ENCODE measurements at regions not wholly inside any gene's neighbourhood (a gene's known extent, or its start where the extent isn't known, plus 50 kb on each side); places are given as distances from the start of the nearest gene placed in this dataset.

DNA sequence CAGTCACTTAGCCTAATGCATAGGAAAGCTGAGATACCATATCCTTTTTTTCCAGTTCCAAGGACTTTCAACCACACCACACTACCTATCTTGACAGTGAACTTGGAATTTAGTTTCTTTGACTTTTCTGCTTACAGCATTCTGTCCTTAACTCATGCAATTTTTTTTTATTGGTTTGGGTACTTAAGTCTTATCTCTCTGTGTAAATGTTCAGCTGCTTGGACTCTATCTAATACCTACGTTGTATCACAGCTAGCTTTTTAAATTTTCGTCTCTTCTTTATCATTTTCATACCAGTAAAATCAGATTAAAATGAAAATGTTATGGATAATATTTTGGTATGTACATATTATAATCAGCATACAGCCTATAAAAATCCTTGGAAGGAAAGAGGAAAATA lies 106.9 kb upstream of the ADGRF1 start:
- BruUV-seq (replicated peaks) = no TSS peak
- no peak for ATAC-seq

DNA sequence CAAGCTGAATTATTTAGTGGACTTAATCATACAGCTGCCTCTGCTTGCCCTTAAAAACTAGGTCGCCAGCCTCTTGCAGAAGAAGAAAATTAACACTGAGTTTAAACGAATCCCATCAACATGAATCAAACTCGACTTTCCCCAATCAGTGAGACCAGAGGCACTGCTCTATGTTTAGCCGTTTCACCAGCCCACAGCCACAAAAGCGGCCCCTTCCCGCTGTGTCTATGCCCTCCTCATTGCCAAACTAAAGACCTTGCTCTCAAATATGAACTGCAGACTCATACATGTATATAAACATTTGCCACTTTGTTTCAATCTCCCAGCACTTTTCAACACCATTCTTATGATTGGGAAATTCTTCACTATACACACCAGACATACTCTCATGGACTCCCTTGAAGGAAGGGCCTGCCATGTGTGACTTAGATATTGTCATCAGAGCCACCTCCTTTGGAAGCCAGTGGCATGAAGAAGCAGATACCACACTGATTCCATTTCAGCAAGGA lies 105.8 kb upstream of the ADGRF1 start:
- BruUV-seq (replicated peaks) = no TSS peak
- WGBS (ENCODE audit: insufficient coverage, low coverage, missing lambda C conversion rate) = 30% methylated on average over 6 of the region's 6 CpGs
- no peaks in the 10 kb centered on the region for H3K9me1 ChIP-seq (ENCODE audit: control insufficient read depth, insufficient read depth, low read length)
- H3K4me1 ChIP-seq (replicated peaks in 1 of 2; ENCODE audit: control insufficient read depth in 2 of 2, insufficient read depth in 2 of 2, low read length in 2 of 2) = no peaks in the 10 kb centered on the region; a peak in 1 of 5 replicates
- ChIA-PET POLR2A (interaction anchor here (0.8 kb wide), 1 partner anchor 12 kb away, joined by 3 read pairs; no protein-coding TSS in a partner anchor), CTCF (ENCODE audit: low intra/inter-chr PET ratio) (no interaction called here)
- intact Hi-C loops (cut with micrococcal nuclease) = no loop called here
- no peak overlapping the region for H3K27ac ChIP-seq (ENCODE audit: extremely low read depth, low read depth, low read length)
- peaks cover 2 to 5% of the 10 kb centered on the region in 2 experiments; a peak in 4 of 5 replicates for H3K27me3 ChIP-seq (ENCODE audit: control insufficient read depth in 2 of 2, insufficient read depth in 2 of 2, low read length in 2 of 2)
- FAIRE-seq = no peak
- no peaks in the 10 kb centered on the region for H3K36me3 ChIP-seq (ENCODE audit: control insufficient read depth, insufficient read depth, low read length)
- no peak overlapping the region for H3K9ac ChIP-seq (ENCODE audit: insufficient read depth in 1 of 2, low read depth in 2 of 2, low read length in 2 of 2)
- H3K4me3 ChIP-seq = no peak overlapping the region
- ATAC-seq = no peak; the same call in 1 of the 3 replicates
- H3K4me2 ChIP-seq (ENCODE audit: insufficient read depth, low read length) = no peak overlapping the region
- no peak overlapping the region for H2AFZ ChIP-seq (ENCODE audit: low read depth, low read length)
- in situ Hi-C loops (cut with MboI) = no loop called here
- no peaks in the 10 kb centered on the region for H3K9me3 ChIP-seq (replicated peaks; ENCODE audit: control insufficient read depth, insufficient read depth, low read depth, low read length)
- DNase-seq (ENCODE audit: extremely low read depth in 1 of 4, low spot score in 3 of 4) = no peak
- TF ChIP-seq CCNT2 (IDR thresholded peaks at IDR 0.05; ENCODE audit: borderline replicate concordance, extremely low read depth, insufficient read length, low read depth, low read length) = no peak
- TF ChIP-seq ZNF184 (CRISPR knock-in tag; IDR thresholded peaks at IDR 0.05) = no peak
- TF ChIP-seq, protein P1, sequence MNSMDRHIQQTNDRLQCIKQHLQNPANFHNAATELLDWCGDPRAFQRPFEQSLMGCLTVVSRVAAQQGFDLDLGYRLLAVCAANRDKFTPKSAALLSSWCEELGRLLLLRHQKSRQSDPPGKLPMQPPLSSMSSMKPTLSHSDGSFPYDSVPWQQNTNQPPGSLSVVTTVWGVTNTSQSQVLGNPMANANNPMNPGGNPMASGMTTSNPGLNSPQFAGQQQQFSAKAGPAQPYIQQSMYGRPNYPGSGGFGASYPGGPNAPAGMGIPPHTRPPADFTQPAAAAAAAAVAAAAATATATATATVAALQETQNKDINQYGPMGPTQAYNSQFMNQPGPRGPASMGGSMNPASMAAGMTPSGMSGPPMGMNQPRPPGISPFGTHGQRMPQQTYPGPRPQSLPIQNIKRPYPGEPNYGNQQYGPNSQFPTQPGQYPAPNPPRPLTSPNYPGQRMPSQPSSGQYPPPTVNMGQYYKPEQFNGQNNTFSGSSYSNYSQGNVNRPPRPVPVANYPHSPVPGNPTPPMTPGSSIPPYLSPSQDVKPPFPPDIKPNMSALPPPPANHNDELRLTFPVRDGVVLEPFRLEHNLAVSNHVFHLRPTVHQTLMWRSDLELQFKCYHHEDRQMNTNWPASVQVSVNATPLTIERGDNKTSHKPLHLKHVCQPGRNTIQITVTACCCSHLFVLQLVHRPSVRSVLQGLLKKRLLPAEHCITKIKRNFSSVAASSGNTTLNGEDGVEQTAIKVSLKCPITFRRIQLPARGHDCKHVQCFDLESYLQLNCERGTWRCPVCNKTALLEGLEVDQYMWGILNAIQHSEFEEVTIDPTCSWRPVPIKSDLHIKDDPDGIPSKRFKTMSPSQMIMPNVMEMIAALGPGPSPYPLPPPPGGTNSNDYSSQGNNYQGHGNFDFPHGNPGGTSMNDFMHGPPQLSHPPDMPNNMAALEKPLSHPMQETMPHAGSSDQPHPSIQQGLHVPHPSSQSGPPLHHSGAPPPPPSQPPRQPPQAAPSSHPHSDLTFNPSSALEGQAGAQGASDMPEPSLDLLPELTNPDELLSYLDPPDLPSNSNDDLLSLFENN (IDR thresholded peaks at IDR 0.05; ENCODE audit: low read depth in 2 of 2, low read length in 2 of 2) = no peak
- TF ChIP-seq TEAD1 (CRISPR knock-in tag; IDR thresholded peaks at IDR 0.05) = no peak
- TF ChIP-seq LARP7 (IDR thresholded peaks at IDR 0.05) = no peak
- no peak for TF ChIP-seq GABPB2 (CRISPR knock-in tag; conservative IDR thresholded peaks at IDR 0.05)
- H4K20me1 ChIP-seq (replicated peaks; ENCODE audit: control insufficient read depth, insufficient read depth, low read length) = no peaks in the 10 kb centered on the region
- no peaks in the 10 kb centered on the region for H3K79me2 ChIP-seq (ENCODE audit: control insufficient read depth, insufficient read depth, low read length)

More for the DNA sequence above, 106.9 kb upstream of the ADGRF1 start:
- 7% methylated on average over 2 of the region's 2 CpGs for WGBS (ENCODE audit: insufficient coverage, low coverage, missing lambda C conversion rate)
- no peak overlapping the region for H3K27ac ChIP-seq (ENCODE audit: extremely low read depth, low read depth, low read length)
- no peaks in the 10 kb centered on the region; a peak in 1 of 5 replicates for H3K4me1 ChIP-seq (replicated peaks in 1 of 2; ENCODE audit: control insufficient read depth in 2 of 2, insufficient read depth in 2 of 2, low read length in 2 of 2)
- TF ChIP-seq MCM3 (IDR thresholded peaks at IDR 0.05) (no peak), OTX1 (CRISPR knock-in tag; IDR thresholded peaks at IDR 0.05) (no peak), POLR3G (IDR thresholded peaks at IDR 0.05; ENCODE audit: extremely low read depth, insufficient read length, insufficient replicate concordance) (no peak), ZNF75A (CRISPR knock-in tag; IDR thresholded peaks at IDR 0.05) (no peak), NFRKB (IDR thresholded peaks at IDR 0.05; ENCODE audit: low read depth) (no peak), POU5F1 (IDR thresholded peaks at IDR 0.05; ENCODE audit: borderline replicate concordance, low read depth, low read length, partially characterized antibody) (no peak), PHB (CRISPR knock-in tag; IDR thresholded peaks at IDR 0.05) (no peak), CHCHD3 (CRISPR knock-in tag; IDR thresholded peaks at IDR 0.05) (no peak), NEUROD1 (IDR thresholded peaks at IDR 0.05; ENCODE audit: borderline replicate concordance, low read depth, low read length, partially characterized antibody) (no peak)
- H2AFZ ChIP-seq (ENCODE audit: low read depth, low read length) = no peak overlapping the region
- H3K9me1 ChIP-seq (ENCODE audit: control insufficient read depth, insufficient read depth, low read length) = no peaks in the 10 kb centered on the region
- intact Hi-C loops (cut with micrococcal nuclease) = no loop called here
- DNase-seq (ENCODE audit: extremely low read depth in 1 of 4, low spot score in 3 of 4) (no peak), FAIRE-seq (no peak)
- H3K9me3 ChIP-seq (replicated peaks; ENCODE audit: control insufficient read depth, insufficient read depth, low read depth, low read length) = no peaks in the 10 kb centered on the region
- no peaks in the 10 kb centered on the region for H4K20me1 ChIP-seq (replicated peaks; ENCODE audit: control insufficient read depth, insufficient read depth, low read length)
- no peaks in the 10 kb centered on the region for H3K36me3 ChIP-seq (ENCODE audit: control insufficient read depth, insufficient read depth, low read length)
- CTCF ChIA-PET (ENCODE audit: low intra/inter-chr PET ratio) = no interaction called here
- no peaks in the 10 kb centered on the region for H3K79me2 ChIP-seq (ENCODE audit: control insufficient read depth, insufficient read depth, low read length)
- H3K4me2 ChIP-seq (ENCODE audit: insufficient read depth, low read length) = no peak overlapping the region
- in situ Hi-C loops (cut with MboI) = no loop called here
- POLR2A ChIA-PET = interaction anchor here (0.8 kb wide), 1 partner anchor 9 kb away, joined by 3 read pairs; no protein-coding TSS in a partner anchor
- H3K9ac ChIP-seq (ENCODE audit: insufficient read depth in 1 of 2, low read depth in 2 of 2, low read length in 2 of 2) = no peak overlapping the region
- peaks cover 7 to 15% of the 10 kb centered on the region in 2 experiments for H3K27me3 ChIP-seq (ENCODE audit: control insufficient read depth in 2 of 2, insufficient read depth in 2 of 2, low read length in 2 of 2)
- H3K4me3 ChIP-seq = no peak overlapping the region
